ENCODE measurements at regions not wholly inside any gene's neighbourhood (a gene's known extent, or its start where the extent isn't known, plus 50 kb on each side); places are given as distances from the start of the nearest gene placed in this dataset.

GRCh38 chr9:108599571-108599970 is 256.2 kb downstream of the ACTL7B start:
- no peak for DNase-seq

GRCh38 chr9:108591121-108591520 is 264.7 kb downstream of the ACTL7B start:
- DNase-seq, result no peak

GRCh38 chr9:108588246-108588645 is 267.5 kb downstream of the ACTL7B start:
- DNase-seq, result no peak

- DNase-seq, result no peak
Observed at GRCh38 chr9:108586471-108587139, 269.2 kb downstream of the ACTL7B start.

GRCh38 chr9:108584860-108585259 is 270.9 kb downstream of the ACTL7B start:
- DNase-seq, result no peak

GRCh38 chr9:108582726-108583125 is 273.1 kb downstream of the ACTL7B start:
- DNase-seq, result no peak

GRCh38 chr9:108579757-108580439 is 275.9 kb downstream of the ACTL7B start:
- no peak for DNase-seq

- no peak for DNase-seq
Observed at GRCh38 chr9:108575276-108575675, 280.5 kb downstream of the ACTL7B start.

- no peak for DNase-seq
Observed at GRCh38 chr9:108569624-108570023, 286.2 kb downstream of the ACTL7B start.

- DNase-seq, result no peak
Observed at GRCh38 chr9:108568093-108568492, 287.7 kb downstream of the ACTL7B start.

- DNase-seq, result no peak
Observed at GRCh38 chr9:108567571-108567970, 288.2 kb downstream of the ACTL7B start.

- DNase-seq, result peak; percentile 15
Observed at GRCh38 chr9:108565651-108566378, 290.0 kb downstream of the ACTL7B start.

GRCh38 chr9:108562176-108562575 is 293.6 kb downstream of the ACTL7B start:
- DNase-seq, result no peak

- no peak for DNase-seq
Observed at GRCh38 chr9:108559432-108559831, 296.4 kb downstream of the ACTL7B start.

- no peak for DNase-seq
Observed at GRCh38 chr9:108554831-108555230, 301.0 kb downstream of the ACTL7B start.

GRCh38 chr9:108553111-108553635 is 302.6 kb downstream of the ACTL7B start:
- DNase-seq, result no peak

- DNase-seq, result no peak
Observed at GRCh38 chr9:108552459-108553040, 303.2 kb downstream of the ACTL7B start.

- no peak for DNase-seq
Observed at GRCh38 chr9:108551030-108551841, 304.6 kb downstream of the ACTL7B start.

GRCh38 chr9:108550106-108550505 is 305.7 kb downstream of the ACTL7B start:
- no peak for DNase-seq

GRCh38 chr9:108549184-108549583 is 306.6 kb downstream of the ACTL7B start:
- DNase-seq, result no peak

GRCh38 chr9:108547411-108548135 is 308.2 kb downstream of the ACTL7B start:
- no peak for DNase-seq

GRCh38 chr9:108546215-108546614 is 309.6 kb downstream of the ACTL7B start:
- DNase-seq, result no peak
